ENCODE measurements at regions not wholly inside any gene's neighbourhood (a gene's known extent, or its start where the extent isn't known, plus 50 kb on each side); places are given as distances from the start of the nearest gene placed in this dataset.

GRCh38 chr22:26968859-26969523, 311.6 kb downstream of the MIAT start:
- TF ChIP-seq CTCF (IDR thresholded peaks at IDR 0.05; ENCODE audit: control extremely low read depth in 1 of 3, insufficient read depth in 1 of 3, low read depth in 1 of 3, low read length in 3 of 3) (no peak), EGR1 (IDR thresholded peaks at IDR 0.05; ENCODE audit: borderline replicate concordance, low read depth, low read length) (no peak), FOSL1 (IDR thresholded peaks at IDR 0.05; ENCODE audit: insufficient read depth, low read depth, low read length) (no peak), TCF12 (IDR thresholded peaks at IDR 0.05; ENCODE audit: low read depth, low read length) (no peak), KDM1A (IDR thresholded peaks at IDR 0.05; ENCODE audit: borderline replicate concordance, low read length) (no peak), KDM4A (IDR thresholded peaks at IDR 0.05; ENCODE audit: low read depth, low read length, severe bottlenecking) (no peak), USF2 (IDR thresholded peaks at IDR 0.05; ENCODE audit: low read length) (no peak), MAFK (IDR thresholded peaks at IDR 0.05; ENCODE audit: low read depth, low read length) (no peak), EZH2 (IDR thresholded peaks at IDR 0.05; ENCODE audit: low read depth, low read length, severe bottlenecking) (no peak), SIN3A (conservative IDR thresholded peaks at IDR 0.05 in 1 of 2, IDR thresholded peaks at IDR 0.05 in 1 of 2; ENCODE audit: low read depth in 1 of 2, low read length in 2 of 2) (no peak), POLR2AphosphoS5 (IDR thresholded peaks at IDR 0.05; ENCODE audit: low read depth, low read length) (no peak), TAF1 (IDR thresholded peaks at IDR 0.05; ENCODE audit: low read depth, low read length) (no peak)

All from H1 (cell line).